ENCODE measurements at regions not wholly inside any gene's neighbourhood (a gene's known extent, or its start where the extent isn't known, plus 50 kb on each side); places are given as distances from the start of the nearest gene placed in this dataset.

GRCh38 chr1:67898033-67898726, 64.9 kb upstream of the GNG12 start:
- intact Hi-C loops (cut with micrococcal nuclease): no loop called here
- ATAC-seq (no peak), DNase-seq (no peak)
- H3K4me3 Mint-ChIP-seq: no peak overlapping the region
- H3K4me1 Mint-ChIP-seq (ENCODE audit: low read depth): no peaks in the 10 kb centered on the region
- H3K36me3 Mint-ChIP-seq (ENCODE audit: low read depth): no peaks in the 10 kb centered on the region
- ChIA-PET CTCF (no interaction called here), POLR2A (no interaction called here)
- H3K9me3 Mint-ChIP-seq: no peaks in the 10 kb centered on the region
- no peak overlapping the region for H3K27ac Mint-ChIP-seq
- H3K27me3 Mint-ChIP-seq: peaks cover 17% of the 10 kb centered on the region
- TF ChIP-seq CTCF (IDR thresholded peaks at IDR 0.05): no peak

GRCh38 chr1:67897270-67897949, 64.1 kb upstream of the GNG12 start:
- no peak for ATAC-seq
- no peak overlapping the region for H3K4me3 Mint-ChIP-seq
- DNase-seq: no peak
- no peak overlapping the region for H3K27ac Mint-ChIP-seq
- ChIA-PET CTCF (interaction anchor here (1.0 kb wide), 1 partner anchor 24 kb away, joined by 4 read pairs; no protein-coding TSS in a partner anchor), POLR2A (no interaction called here)
- no peaks in the 10 kb centered on the region for H3K4me1 Mint-ChIP-seq (ENCODE audit: low read depth)
- intact Hi-C loops (cut with micrococcal nuclease): no loop called here
- H3K36me3 Mint-ChIP-seq (ENCODE audit: low read depth): no peaks in the 10 kb centered on the region
- H3K27me3 Mint-ChIP-seq: peaks cover 17% of the 10 kb centered on the region
- no peaks in the 10 kb centered on the region for H3K9me3 Mint-ChIP-seq
- TF ChIP-seq CTCF (IDR thresholded peaks at IDR 0.05): no peak

- Mint-ChIP-seq H3K27me3 (peaks cover 19% of the 10 kb centered on the region), H3K36me3 (ENCODE audit: low read depth) (no peaks in the 10 kb centered on the region), H3K4me3 (no peak overlapping the region), H3K27ac (no peak overlapping the region), H3K4me1 (ENCODE audit: low read depth) (no peaks in the 10 kb centered on the region), H3K9me3 (no peaks in the 10 kb centered on the region)
- TF ChIP-seq CTCF (IDR thresholded peaks at IDR 0.05): no peak
- ChIA-PET POLR2A (no interaction called here), CTCF (interaction anchor here (1.0 kb wide), 1 partner anchor 24 kb away, joined by 4 read pairs; no protein-coding TSS in a partner anchor)
- ATAC-seq: no peak
- no peak for DNase-seq
- intact Hi-C loops (cut with micrococcal nuclease): no loop called here
Observed at GRCh38 chr1:67896826-67897225, 63.6 kb upstream of the GNG12 start.

GRCh38 chr1:67894981-67895735, 61.9 kb upstream of the GNG12 start:
- ChIA-PET POLR2A (no interaction called here), CTCF (no interaction called here)
- no peaks in the 10 kb centered on the region for H3K36me3 Mint-ChIP-seq (ENCODE audit: low read depth)
- no peaks in the 10 kb centered on the region for H3K9me3 Mint-ChIP-seq
- DNase-seq (no peak), ATAC-seq (no peak)
- TF ChIP-seq CTCF (IDR thresholded peaks at IDR 0.05): no peak
- intact Hi-C loops (cut with micrococcal nuclease): no loop called here
- H3K4me3 Mint-ChIP-seq: no peak overlapping the region
- peaks cover 30% of the 10 kb centered on the region for H3K27me3 Mint-ChIP-seq
- peaks cover 1% of the 10 kb centered on the region for H3K4me1 Mint-ChIP-seq (ENCODE audit: low read depth)
- H3K27ac Mint-ChIP-seq: no peak overlapping the region

GRCh38 chr1:67893126-67893495, 59.8 kb upstream of the GNG12 start:
- DNase-seq: no peak
- peaks cover 11% of the 10 kb centered on the region for H3K4me1 Mint-ChIP-seq (ENCODE audit: low read depth)
- CTCF ChIA-PET: no interaction called here
- TF ChIP-seq CTCF (IDR thresholded peaks at IDR 0.05): no peak
- no peaks in the 10 kb centered on the region for H3K9me3 Mint-ChIP-seq
- H3K36me3 Mint-ChIP-seq (ENCODE audit: low read depth): no peaks in the 10 kb centered on the region
- peaks cover 32% of the 10 kb centered on the region for H3K27me3 Mint-ChIP-seq
- intact Hi-C loops (cut with micrococcal nuclease): no loop called here
- ATAC-seq: no peak
- POLR2A ChIA-PET: no interaction called here
- no peak overlapping the region for H3K4me3 Mint-ChIP-seq
- H3K27ac Mint-ChIP-seq: no peak overlapping the region
